ENCODE measurements at regions not wholly inside any gene's neighbourhood (a gene's known extent, or its start where the extent isn't known, plus 50 kb on each side); places are given as distances from the start of the nearest gene placed in this dataset.
"Not testable (repeated sequence)": the region's sequence is repeated elsewhere in the genome, so short reads cannot be mapped to it uniquely, and the experiment has no call there.

- no peak for TF ChIP-seq CTCF (IDR thresholded peaks at IDR 0.05)
- WGBS, 3 donors = 67 to 80% (median 74%) methylated on average over 2 of the region's 2 CpGs
Measured at GRCh38 chr18:1306641-1307040, 402.0 kb downstream of the ADCYAP1 start.

GRCh38 chr18:1308686-1309085, 404.0 kb downstream of the ADCYAP1 start:
- 70 to 77% (median 73%) methylated on average over 5 of the region's 5 CpGs for WGBS, 3 donors
- Histone ChIP-seq H3K4me3 (no peak overlapping the region), H3K9me3 (no peaks in the 10 kb centered on the region), H3K27ac (no peak overlapping the region), H3K36me3 (ENCODE audit: insufficient read depth in 1 of 2, low read depth in 1 of 2) (no peaks in the 10 kb centered on the region), H3K4me1 (no peaks in the 10 kb centered on the region), H3K27me3 (ENCODE audit: insufficient read depth in 3 of 3, low read length in 2 of 3) (no peaks in the 10 kb centered on the region)
- TF ChIP-seq CTCF (IDR thresholded peaks at IDR 0.05) = no peak
- intact Hi-C loops (cut with DNase I) = no loop called here
- no peak for DNase-seq
- ATAC-seq = no peak

More at GRCh38 chr18:1306641-1307040, 402.0 kb downstream of the ADCYAP1 start:
- DNase-seq (no peak), ATAC-seq (no peak)
- Histone ChIP-seq H3K4me1 (no peaks in the 10 kb centered on the region), H3K4me3 (no peak overlapping the region), H3K9me3 (no peaks in the 10 kb centered on the region), H3K27me3 (ENCODE audit: insufficient read depth in 3 of 3, low read length in 2 of 3) (no peaks in the 10 kb centered on the region), H3K36me3 (ENCODE audit: insufficient read depth in 1 of 2, low read depth in 1 of 2) (no peaks in the 10 kb centered on the region), H3K27ac (no peak overlapping the region)
- intact Hi-C loops (cut with DNase I) = no loop called here

- TF ChIP-seq CTCF (IDR thresholded peaks at IDR 0.05) = no peak
- Histone ChIP-seq H3K9me3 (peaks cover 3% of the 10 kb centered on the region), H3K36me3 (ENCODE audit: insufficient read depth in 1 of 2, low read depth in 1 of 2) (no peaks in the 10 kb centered on the region), H3K27me3 (ENCODE audit: insufficient read depth in 3 of 3, low read length in 2 of 3) (no peaks in the 10 kb centered on the region), H3K4me1 (no peaks in the 10 kb centered on the region), H3K4me3 (no peak overlapping the region), H3K27ac (no peak overlapping the region)
- 69 to 78% (median 71%) methylated on average over 2 of the region's 2 CpGs for WGBS, 3 donors
- intact Hi-C loops (cut with DNase I) = no loop called here
- DNase-seq (no peak), ATAC-seq (no peak)
Measured at GRCh38 chr18:1311376-1311775, 406.7 kb downstream of the ADCYAP1 start.

GRCh38 chr18:1335345-1335744, 430.7 kb downstream of the ADCYAP1 start:
- intact Hi-C loops (cut with DNase I); ATAC-seq; H3K36me3 ChIP-seq (ENCODE audit: insufficient read depth in 1 of 2, low read depth in 1 of 2); H3K4me1 ChIP-seq; H3K27me3 ChIP-seq (ENCODE audit: insufficient read depth in 3 of 3, low read length in 2 of 3); DNase-seq; H3K4me3 ChIP-seq; H3K27ac ChIP-seq; H3K9me3 ChIP-seq: not testable (repeated sequence)
- 86 to 88% (median 86%) methylated on average over 11 of the region's 11 CpGs for WGBS, 3 donors

- no peak for TF ChIP-seq CTCF (IDR thresholded peaks at IDR 0.05)
- intact Hi-C loops (cut with DNase I) = no loop called here
- Histone ChIP-seq H3K4me1 (no peaks in the 10 kb centered on the region), H3K27ac (no peak overlapping the region), H3K4me3 (no peak overlapping the region), H3K36me3 (ENCODE audit: insufficient read depth in 1 of 2, low read depth in 1 of 2) (no peaks in the 10 kb centered on the region), H3K9me3 (no peaks in the 10 kb centered on the region), H3K27me3 (ENCODE audit: insufficient read depth in 3 of 3, low read length in 2 of 3) (no peaks in the 10 kb centered on the region)
- WGBS, 3 donors = 15 to 29% (median 22%) methylated on average over 4 of the region's 4 CpGs
- no peak for ATAC-seq
- no peak for DNase-seq
Measured at GRCh38 chr18:1350931-1351450, 446.3 kb downstream of the ADCYAP1 start.
